Ishikawa (cell line): ENCODE measurements at regions not wholly inside any gene's neighbourhood (a gene's known extent, or its start where the extent isn't known, plus 50 kb on each side); places are given as distances from the start of the nearest gene placed in this dataset.

ENCODE experiments used
- CEBPB ChIP-seq: IDR thresholded peaks from 2 replicates; pipeline ENCODE4 v1.6.1; 2012
- CREB1 ChIP-seq: IDR thresholded peaks from 2 replicates; pipeline ENCODE4 v1.6.1; 2012; ENCODE audit warnings: low read depth
- EGR1 ChIP-seq: IDR thresholded peaks from 2 replicates; pipeline ENCODE4 v1.6.1; 2012
- EP300 ChIP-seq: IDR thresholded peaks from 2 replicates; pipeline ENCODE4 v1.6.1; 2012; ENCODE audit warnings: borderline replicate concordance
- FOXM1 ChIP-seq: IDR thresholded peaks from 2 replicates; pipeline ENCODE4 v1.6.1; 2012; ENCODE audit warnings: low read depth, borderline replicate concordance
- MAX ChIP-seq: IDR thresholded peaks from 2 replicates; pipeline ENCODE4 v1.6.1; 2012
- NFIC ChIP-seq: IDR thresholded peaks from 2 replicates; pipeline ENCODE4 v1.6.1; 2012
- RAD21 ChIP-seq: IDR thresholded peaks from 2 replicates; pipeline ENCODE4 v1.6.1; 2012; ENCODE audit warnings: low read depth
- REST ChIP-seq: IDR thresholded peaks from 2 replicates; pipeline ENCODE4 v1.6.1; 2012; ENCODE audit warnings: low read depth, mild to moderate bottlenecking
- TAF1 ChIP-seq: IDR thresholded peaks from 2 replicates; pipeline ENCODE4 v1.6.1; 2012; ENCODE audit warnings: low read depth, mild to moderate bottlenecking
- TCF12 ChIP-seq: IDR thresholded peaks from 2 replicates; pipeline ENCODE4 v1.6.1; 2012; ENCODE audit warnings: low read depth
- TEAD4 ChIP-seq: IDR thresholded peaks from 2 replicates; pipeline ENCODE4 v1.6.1; 2012
- YY1 ChIP-seq: IDR thresholded peaks from 2 replicates; pipeline ENCODE4 v1.6.1; 2012; ENCODE audit warnings: low read depth
- ZBTB7A ChIP-seq: IDR thresholded peaks from 2 replicates; pipeline ENCODE4 v1.6.1; 2012; ENCODE audit warnings: low read depth

- no peak for TF ChIP-seq FOXM1
- no peak for TF ChIP-seq MAX
- no peak for TF ChIP-seq REST
- TF ChIP-seq YY1: no peak
- TF ChIP-seq ZBTB7A: no peak
- no peak for TF ChIP-seq CREB1
- no peak for TF ChIP-seq CEBPB
- no peak for TF ChIP-seq EGR1
- no peak for TF ChIP-seq TEAD4
- no peak for TF ChIP-seq TAF1
- no peak for TF ChIP-seq RAD21
- no peak for TF ChIP-seq EP300
- no peak for TF ChIP-seq NFIC
- no peak for TF ChIP-seq TCF12
These were observed 1041.6 kb downstream of the BRD1 start for GRCh38 chr22:48785792-48786678.
